Esophagus muscularis mucosa (tissue), 3 donors: ENCODE measurements at regions not wholly inside any gene's neighbourhood (a gene's known extent, or its start where the extent isn't known, plus 50 kb on each side); places are given as distances from the start of the nearest gene placed in this dataset.

Experiments used
- CTCF ChIP-seq, 3 experiments: fragments of 200-600 bp in 2 of 3; fragments of 450-650 bp in 1 of 3; sonication (generic) in 2 of 3; IDR thresholded peaks; one replicate each; pipeline ENCODE4 v1.5.1; 2017 to 2019; ENCODE audit warnings: antibody characterized with exemption in 3 of 3, mild to moderate bottlenecking in 2 of 3, moderate library complexity in 1 of 3
- POLR2AphosphoS5 ChIP-seq, 2 donors: sonication (generic); formaldehyde crosslinking; IDR thresholded peaks; one replicate each; pipeline ENCODE4 v1.6.1; 2017; ENCODE audit warnings: antibody characterized with exemption in 2 of 2

GRCh38 chr3:23035927-23036640 is 167.0 kb upstream of the UBE2E2 start:
- no peak for TF ChIP-seq CTCF (IDR thresholded peaks at IDR 0.05)
- no peak for TF ChIP-seq POLR2AphosphoS5 (IDR thresholded peaks at IDR 0.05)
